GM18907 (cell line): ENCODE measurements at regions not wholly inside any gene's neighbourhood (a gene's known extent, or its start where the extent isn't known, plus 50 kb on each side); places are given as distances from the start of the nearest gene placed in this dataset.

Source experiments
- ATAC-seq: cut with Tn5 transposase; IDR thresholded peaks from one replicate; pipeline ENCODE4 v1.9.1; 2021; ENCODE audit warnings: mild to moderate bottlenecking, moderate library complexity; ENCODE audit not compliant: unreplicated experiment

- ATAC-seq = no peak
Measured at GRCh38 chr12:105942281-105942680, 196.5 kb downstream of the NUAK1 start.

GRCh38 chr12:105943525-105943924, 195.2 kb downstream of the NUAK1 start:
- no peak for ATAC-seq

- no peak for ATAC-seq
Measured at GRCh38 chr12:105944628-105945027, 194.1 kb downstream of the NUAK1 start.

GRCh38 chr12:105945880-105946279, 192.9 kb downstream of the NUAK1 start:
- ATAC-seq = no peak

GRCh38 chr12:105946493-105946901, 192.3 kb downstream of the NUAK1 start:
- no peak for ATAC-seq

- no peak for ATAC-seq
Measured at GRCh38 chr12:105947906-105948305, 190.8 kb downstream of the NUAK1 start.

GRCh38 chr12:105948331-105948730, 190.4 kb downstream of the NUAK1 start:
- no peak for ATAC-seq

GRCh38 chr12:105949391-105949790, 189.4 kb downstream of the NUAK1 start:
- ATAC-seq = no peak

- ATAC-seq = no peak
Measured at GRCh38 chr12:105951732-105952131, 187.0 kb downstream of the NUAK1 start.

GRCh38 chr12:105954951-105955931, 183.5 kb downstream of the NUAK1 start:
- no peak for ATAC-seq

- no peak for ATAC-seq
Measured at GRCh38 chr12:105955976-105956375, 182.8 kb downstream of the NUAK1 start.

- no peak for ATAC-seq
Measured at GRCh38 chr12:105956662-105957457, 181.9 kb downstream of the NUAK1 start.

GRCh38 chr12:105960319-105961083, 178.3 kb downstream of the NUAK1 start:
- ATAC-seq = no peak

- ATAC-seq = no peak
Measured at GRCh38 chr12:105961821-105962671, 176.7 kb downstream of the NUAK1 start.

- ATAC-seq = no peak
Measured at GRCh38 chr12:105967038-105967776, 171.5 kb downstream of the NUAK1 start.

- ATAC-seq = no peak
Measured at GRCh38 chr12:105968025-105968424, 170.7 kb downstream of the NUAK1 start.

- ATAC-seq = no peak
Measured at GRCh38 chr12:105970885-105971284, 167.9 kb downstream of the NUAK1 start.

- no peak for ATAC-seq
Measured at GRCh38 chr12:105974738-105975137, 164.0 kb downstream of the NUAK1 start.

- ATAC-seq = no peak
Measured at GRCh38 chr12:105975351-105975750, 163.4 kb downstream of the NUAK1 start.
